Stimulated activated naive CD8-positive, alpha-beta T cell treated with anti-CD3 and anti-CD28 coated beads, Interleukin-15, Interleukin-2, amounts not matched to agents 100 U/mL and 50 U/mL, for 24 hours (primary cell): ENCODE measurements at regions not wholly inside any gene's neighbourhood (a gene's known extent, or its start where the extent isn't known, plus 50 kb on each side); places are given as distances from the start of the nearest gene placed in this dataset.

Experiments used
- ATAC-seq: fragments of 150-1000 bp; cut with Tn5 transposase; one replicate; pipeline ENCODE4 v1.10.0; 2021
- DNase-seq: peaks from one replicate; pipeline ENCODE4 v3.0.0; 2021

GRCh38 chr7:22658031-22658430 lies 69.0 kb upstream of the IL6 start:
- DNase-seq (no peak), ATAC-seq (no peak)

DNA sequence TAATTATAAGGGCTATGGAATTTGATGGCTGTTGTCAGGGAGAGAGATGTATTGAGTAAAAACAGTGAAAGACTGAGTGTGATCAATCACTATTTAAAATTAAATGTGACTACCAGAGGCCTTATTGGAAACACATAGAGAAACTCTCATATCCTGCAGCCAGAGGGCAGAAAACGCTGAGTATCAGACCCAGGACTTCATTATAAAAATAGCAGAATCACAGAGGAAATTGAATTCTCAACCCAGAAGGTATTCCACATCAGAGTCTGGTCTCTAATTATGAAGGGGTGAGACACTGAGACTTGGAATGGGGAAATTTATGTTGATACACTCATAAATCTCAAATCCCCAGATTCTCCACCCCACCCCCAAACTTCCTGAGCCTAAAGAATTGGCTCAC lies 69.5 kb upstream of the IL6 start:
- ATAC-seq (no peak), DNase-seq (no peak)

DNA sequence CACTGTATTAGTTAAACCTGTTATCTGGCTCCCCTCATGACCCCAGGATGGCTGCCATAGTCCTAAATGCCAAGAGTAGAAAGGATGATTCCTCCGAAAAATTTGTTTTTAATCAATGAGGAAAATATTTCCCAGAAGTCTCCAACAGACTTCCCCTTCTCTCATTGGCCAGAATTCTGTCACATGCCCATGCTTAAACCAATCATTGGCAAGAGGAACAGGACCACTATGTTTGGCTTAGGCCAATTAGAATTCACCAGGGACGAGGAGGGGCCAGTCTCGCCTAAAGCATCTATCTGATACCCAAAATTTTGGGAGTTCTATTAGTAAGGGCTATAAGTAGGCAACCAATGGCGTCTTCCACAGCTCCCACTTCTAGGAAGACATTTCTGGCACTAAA lies 71.2 kb upstream of the IL6 start:
- no peak for ATAC-seq
- DNase-seq, result no peak

- ATAC-seq, result no peak
- no peak for DNase-seq
Measured at GRCh38 chr7:22654831-22655230, 72.2 kb upstream of the IL6 start.

DNA sequence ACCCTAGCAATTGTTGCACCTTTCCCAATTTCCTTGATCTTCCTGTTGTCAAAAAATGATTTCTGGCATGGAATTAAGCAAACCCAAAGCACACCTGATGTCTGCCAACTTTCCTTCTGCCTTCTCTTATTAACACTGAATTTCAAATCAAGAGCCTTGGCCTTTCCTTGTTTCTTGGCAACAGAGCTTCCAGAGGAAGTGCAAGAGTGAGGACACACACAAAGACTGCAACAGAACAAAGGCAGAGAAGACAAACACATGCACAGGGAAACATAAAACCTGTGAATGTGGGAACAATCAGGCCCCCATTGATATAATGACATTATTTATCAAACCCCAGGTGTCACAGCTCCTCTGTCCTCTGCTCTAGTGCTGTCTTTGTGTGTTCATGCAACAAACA lies 73.0 kb upstream of the IL6 start:
- DNase-seq (no peak), ATAC-seq (no peak)

GRCh38 chr7:22651534-22652243 lies 75.3 kb upstream of the IL6 start:
- DNase-seq (no peak), ATAC-seq (no peak)

DNA sequence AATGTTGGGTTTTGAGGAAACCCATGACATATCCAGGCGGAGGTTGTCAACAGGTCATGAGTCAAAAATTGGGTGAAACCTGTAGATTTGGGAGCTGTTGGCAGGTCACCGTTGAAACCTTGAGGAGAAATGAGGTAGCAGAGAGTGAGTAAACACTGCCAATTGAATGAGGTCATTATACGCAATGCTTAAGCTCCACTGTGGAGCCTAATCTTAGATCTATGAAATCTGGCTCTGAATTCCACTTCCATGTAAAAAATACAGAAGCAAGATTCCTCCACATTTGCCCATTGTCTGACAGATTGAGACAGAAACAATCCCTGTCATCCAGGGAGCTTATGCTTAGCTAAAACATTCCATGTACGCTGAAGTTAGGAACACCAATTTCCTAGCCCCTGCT lies 76.0 kb upstream of the IL6 start:
- no peak for DNase-seq

GRCh38 chr7:22649686-22650085 lies 77.3 kb upstream of the IL6 start:
- ATAC-seq, result no peak
- no peak for DNase-seq

More for the DNA sequence above, 76.0 kb upstream of the IL6 start:
- ATAC-seq, result no peak

GRCh38 chr7:22647451-22648257 lies 79.3 kb upstream of the IL6 start:
- DNase-seq, result no peak
- peak; percentile 55 for ATAC-seq

DNA sequence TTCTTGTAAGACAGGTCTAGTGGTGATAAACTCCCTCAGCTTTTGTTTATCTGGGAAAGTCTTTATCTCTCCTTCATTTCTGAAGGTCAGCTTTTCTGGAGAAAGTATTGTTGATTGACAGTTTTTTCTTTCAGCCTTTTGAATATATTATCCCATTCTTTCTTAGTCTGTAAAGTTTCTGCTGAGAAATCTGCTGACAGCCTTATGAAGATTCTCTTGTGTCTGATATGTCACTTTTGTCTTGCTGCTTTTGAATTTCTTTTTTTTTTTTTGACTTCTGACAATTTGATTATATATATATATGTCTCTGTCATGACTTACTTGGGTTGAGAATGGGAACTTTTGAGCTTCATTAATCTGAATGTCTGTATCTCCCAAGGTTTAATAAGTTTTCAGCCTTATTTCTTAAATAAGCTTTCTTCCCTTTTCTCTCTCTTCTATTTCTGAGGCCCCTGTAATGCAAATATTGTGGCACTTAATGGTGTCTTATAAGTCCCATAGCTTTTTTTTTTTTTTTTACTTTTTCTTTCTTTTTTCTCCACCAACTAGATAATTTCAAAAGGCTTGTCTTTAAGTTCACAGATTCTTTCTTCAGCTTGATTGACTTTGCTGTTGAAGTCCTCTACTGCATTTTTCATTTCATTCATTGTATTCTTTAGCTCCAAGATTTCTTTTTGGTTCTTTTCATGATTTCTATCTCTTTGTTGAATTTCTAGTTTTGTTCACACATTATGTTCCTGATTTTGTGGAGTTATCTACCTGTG lies 81.4 kb upstream of the IL6 start:
- DNase-seq (no peak), ATAC-seq (no peak)

- ATAC-seq, result no peak
- DNase-seq, result no peak
Measured at GRCh38 chr7:22642454-22642853, 84.5 kb upstream of the IL6 start.

DNA sequence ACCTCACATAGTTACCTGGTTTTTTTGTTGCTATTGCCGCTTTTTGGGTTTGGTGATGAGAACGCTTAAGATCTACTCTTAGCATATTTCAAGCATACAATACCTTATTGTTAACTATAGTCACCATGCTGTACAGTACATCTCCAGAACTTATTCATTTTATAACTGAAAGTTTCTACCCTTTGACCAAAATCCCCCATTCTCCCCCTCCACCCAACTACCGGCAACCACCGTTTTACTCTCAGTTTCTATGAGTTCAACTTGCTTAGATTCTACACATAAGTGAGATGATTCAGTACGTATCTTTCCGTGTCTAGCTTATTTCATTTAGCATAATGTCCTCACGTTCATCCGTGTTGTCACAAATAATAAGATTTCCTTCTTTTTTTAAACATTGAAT lies 86.7 kb upstream of the IL6 start:
- peak; percentile 20 for DNase-seq
- ATAC-seq, result peak; percentile 97

DNA sequence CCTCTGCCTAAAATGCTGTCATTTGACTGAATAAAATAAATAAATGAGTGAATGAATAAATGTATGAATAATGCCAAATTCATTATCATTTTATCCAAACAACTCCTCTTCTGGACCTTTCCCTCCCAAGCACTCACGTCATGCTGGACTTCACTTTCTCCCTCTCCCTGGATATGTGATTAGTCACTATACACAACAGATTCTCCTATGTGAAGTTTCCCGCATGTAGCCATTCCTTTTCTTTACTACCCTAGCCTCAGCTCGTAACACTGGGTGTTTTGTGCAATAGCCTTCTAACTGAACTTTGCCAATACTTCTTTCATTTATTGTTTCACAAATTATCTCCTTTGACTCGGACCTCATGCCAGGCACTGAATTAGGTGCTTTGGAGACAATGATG lies 87.6 kb upstream of the IL6 start:
- DNase-seq (no peak), ATAC-seq (no peak)

DNA sequence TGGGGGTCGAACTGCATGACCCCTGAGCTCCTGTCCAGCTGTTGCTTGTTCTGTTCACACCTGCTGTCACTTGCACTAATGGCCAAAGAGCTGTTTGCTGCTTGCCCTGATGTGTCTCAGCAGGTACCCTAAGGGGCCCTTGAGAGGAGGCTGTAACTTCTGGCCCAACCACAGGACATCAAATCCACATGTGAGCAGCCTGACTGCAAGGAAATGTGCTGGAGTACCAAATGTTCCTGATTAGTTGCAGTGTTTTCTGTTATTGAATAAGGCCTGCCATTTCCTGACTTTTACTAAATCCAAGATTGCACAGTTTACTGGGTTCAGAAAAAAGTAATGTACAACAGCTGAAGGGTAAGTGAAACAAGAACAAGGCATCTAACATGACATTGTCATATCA lies 91.7 kb upstream of the IL6 start:
- ATAC-seq (no peak), DNase-seq (no peak)

- no peak for DNase-seq
Measured at GRCh38 chr7:22633954-22634474, 93.0 kb upstream of the IL6 start.

GRCh38 chr7:22633286-22633953 lies 93.6 kb upstream of the IL6 start:
- DNase-seq (no peak), ATAC-seq (no peak)

More at GRCh38 chr7:22633954-22634474, 93.0 kb upstream of the IL6 start:
- ATAC-seq, result no peak

DNA sequence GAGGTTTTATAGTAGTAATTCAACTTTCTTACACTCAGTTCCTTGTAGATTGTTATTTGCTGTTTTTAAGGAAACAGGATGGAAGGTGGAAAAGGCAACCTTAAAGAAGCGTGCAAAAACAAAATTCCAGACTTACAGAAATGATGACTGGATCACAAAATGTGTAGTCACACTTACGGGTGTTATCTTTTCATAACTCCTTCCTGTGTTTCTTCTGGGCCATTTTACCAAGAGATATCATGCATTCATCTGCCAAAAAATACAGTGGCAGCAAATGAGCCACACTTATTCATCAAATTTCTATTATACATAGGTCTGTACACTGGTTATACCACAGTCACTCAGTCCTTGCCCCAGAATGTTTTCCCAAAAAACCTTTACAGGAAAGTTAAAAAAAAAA lies 94.3 kb upstream of the IL6 start:
- DNase-seq (no peak), ATAC-seq (no peak)

GRCh38 chr7:22631730-22632129 lies 95.3 kb upstream of the IL6 start:
- DNase-seq (no peak), ATAC-seq (no peak)

DNA sequence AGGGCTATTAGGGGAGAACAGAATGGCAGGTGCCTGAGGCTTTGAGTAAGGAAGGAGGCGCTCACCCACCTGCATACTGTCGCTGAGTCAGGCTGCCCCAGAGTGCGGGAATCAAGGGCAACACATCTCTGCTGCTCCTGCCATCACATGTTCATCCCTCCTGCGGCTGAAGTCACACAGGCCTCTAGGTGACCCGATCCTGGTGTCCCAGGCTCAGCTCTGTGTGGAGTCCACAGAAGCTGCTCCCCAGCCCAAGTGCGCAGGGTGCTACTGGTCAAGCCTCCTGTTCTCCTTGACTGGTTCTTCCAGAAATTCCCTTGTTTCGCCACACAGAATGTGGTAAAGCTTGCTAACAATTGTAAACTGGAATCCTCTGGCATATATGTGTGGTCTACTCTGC lies 96.9 kb upstream of the IL6 start:
- DNase-seq (no peak), ATAC-seq (no peak)

GRCh38 chr7:22629056-22629455 lies 97.9 kb upstream of the IL6 start:
- DNase-seq (no peak), ATAC-seq (no peak)

DNA sequence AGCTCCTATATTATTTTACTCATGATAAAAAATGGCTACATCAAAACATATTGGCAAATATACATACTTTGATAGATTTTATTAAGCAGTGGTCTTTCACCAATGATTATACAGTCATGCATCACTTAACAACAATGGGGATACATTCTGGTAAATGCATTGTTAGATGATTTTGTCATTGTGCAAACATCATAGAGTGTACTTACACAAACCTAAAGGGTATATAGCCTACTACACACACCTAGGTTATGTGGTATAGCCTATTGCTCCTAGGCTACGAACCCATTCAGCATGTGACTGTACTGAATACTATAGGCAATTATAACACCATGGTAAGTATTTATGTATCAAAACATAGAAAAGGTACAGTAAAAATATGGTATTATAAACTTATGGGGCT lies 98.9 kb upstream of the IL6 start:
- ATAC-seq, result no peak
- no peak for DNase-seq

DNA sequence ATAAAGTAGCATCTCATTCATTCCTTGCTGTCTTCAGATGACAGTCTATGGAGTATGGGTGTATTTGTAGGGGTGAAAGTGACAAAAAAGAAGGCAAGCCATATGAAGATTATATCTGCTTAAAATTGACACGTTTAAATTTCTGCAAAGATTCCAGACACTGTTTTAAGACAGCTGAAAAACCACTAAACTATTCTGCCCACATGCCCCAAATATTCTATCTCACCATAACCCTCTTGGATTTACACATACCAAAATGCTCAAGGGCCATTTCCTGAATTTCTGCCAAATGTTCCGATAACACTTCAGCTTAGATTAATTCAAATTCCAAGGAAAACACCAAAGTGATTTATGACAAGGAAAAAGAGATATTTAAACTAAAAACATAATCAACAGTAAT lies 99.9 kb upstream of the IL6 start:
- no peak for DNase-seq
- no peak for ATAC-seq
